ENCODE measurements at regions not wholly inside any gene's neighbourhood (a gene's known extent, or its start where the extent isn't known, plus 50 kb on each side); places are given as distances from the start of the nearest gene placed in this dataset.

- DNase-seq: no peak
- no peak for ATAC-seq
- H3K4me3 Mint-ChIP-seq: no peak overlapping the region
- no peaks in the 10 kb centered on the region for H3K36me3 Mint-ChIP-seq (ENCODE audit: low read depth)
- no peaks in the 10 kb centered on the region for H3K27me3 Mint-ChIP-seq
- no peaks in the 10 kb centered on the region for H3K9me3 ChIP-seq (ENCODE audit: control insufficient read depth, low read length, poor library complexity, severe bottlenecking)
- H3K27ac Mint-ChIP-seq: no peak overlapping the region
- H3K4me1 Mint-ChIP-seq: no peaks in the 10 kb centered on the region
Measured at GRCh38 chr3:117122609-117123008, 413.0 kb downstream of the TUSC7 start.

GRCh38 chr3:117126460-117126859, 416.9 kb downstream of the TUSC7 start:
- Mint-ChIP-seq H3K27me3 (no peaks in the 10 kb centered on the region), H3K36me3 (ENCODE audit: low read depth) (no peaks in the 10 kb centered on the region), H3K4me1 (no peaks in the 10 kb centered on the region), H3K27ac (no peak overlapping the region), H3K4me3 (no peak overlapping the region)
- H3K9me3 ChIP-seq (ENCODE audit: control insufficient read depth, low read length, poor library complexity, severe bottlenecking): no peaks in the 10 kb centered on the region
- ATAC-seq (no peak), DNase-seq (no peak)

GRCh38 chr3:117126946-117127546, 417.5 kb downstream of the TUSC7 start:
- Mint-ChIP-seq H3K4me1 (no peaks in the 10 kb centered on the region), H3K4me3 (no peak overlapping the region), H3K27ac (no peak overlapping the region), H3K36me3 (ENCODE audit: low read depth) (no peaks in the 10 kb centered on the region), H3K27me3 (no peaks in the 10 kb centered on the region)
- DNase-seq (no peak), ATAC-seq (no peak)
- no peaks in the 10 kb centered on the region for H3K9me3 ChIP-seq (ENCODE audit: control insufficient read depth, low read length, poor library complexity, severe bottlenecking)

- no peaks in the 10 kb centered on the region for H3K27me3 Mint-ChIP-seq
Measured at GRCh38 chr3:117128133-117128532, 418.6 kb downstream of the TUSC7 start.

GRCh38 chr3:117128872-117129271, 419.3 kb downstream of the TUSC7 start:
- no peak overlapping the region for H3K4me3 Mint-ChIP-seq
- no peaks in the 10 kb centered on the region for H3K36me3 Mint-ChIP-seq (ENCODE audit: low read depth)

More at GRCh38 chr3:117128133-117128532, 418.6 kb downstream of the TUSC7 start:
- H3K27ac Mint-ChIP-seq: no peak overlapping the region
- H3K4me1 Mint-ChIP-seq: no peaks in the 10 kb centered on the region
- ATAC-seq: no peak
- no peaks in the 10 kb centered on the region for H3K9me3 ChIP-seq (ENCODE audit: control insufficient read depth, low read length, poor library complexity, severe bottlenecking)
- H3K4me3 Mint-ChIP-seq: no peak overlapping the region
- DNase-seq: no peak
- H3K36me3 Mint-ChIP-seq (ENCODE audit: low read depth): no peaks in the 10 kb centered on the region

GRCh38 chr3:117129516-117129915, 419.9 kb downstream of the TUSC7 start:
- ATAC-seq (no peak), DNase-seq (no peak)
- H3K9me3 ChIP-seq (ENCODE audit: control insufficient read depth, low read length, poor library complexity, severe bottlenecking): no peaks in the 10 kb centered on the region
- no peaks in the 10 kb centered on the region for H3K27me3 Mint-ChIP-seq
- no peak overlapping the region for H3K27ac Mint-ChIP-seq
- no peak overlapping the region for H3K4me3 Mint-ChIP-seq
- no peaks in the 10 kb centered on the region for H3K36me3 Mint-ChIP-seq (ENCODE audit: low read depth)
- no peaks in the 10 kb centered on the region for H3K4me1 Mint-ChIP-seq

More at GRCh38 chr3:117128872-117129271, 419.3 kb downstream of the TUSC7 start:
- ATAC-seq (no peak), DNase-seq (no peak)
- H3K27me3 Mint-ChIP-seq: no peaks in the 10 kb centered on the region
- H3K27ac Mint-ChIP-seq: no peak overlapping the region
- no peaks in the 10 kb centered on the region for H3K9me3 ChIP-seq (ENCODE audit: control insufficient read depth, low read length, poor library complexity, severe bottlenecking)
- no peaks in the 10 kb centered on the region for H3K4me1 Mint-ChIP-seq

- no peaks in the 10 kb centered on the region for H3K9me3 ChIP-seq (ENCODE audit: control insufficient read depth, low read length, poor library complexity, severe bottlenecking)
- no peak overlapping the region for H3K27ac Mint-ChIP-seq
- DNase-seq (no peak), ATAC-seq (no peak)
- H3K4me1 Mint-ChIP-seq: no peaks in the 10 kb centered on the region
- no peaks in the 10 kb centered on the region for H3K27me3 Mint-ChIP-seq
- H3K36me3 Mint-ChIP-seq (ENCODE audit: low read depth): no peaks in the 10 kb centered on the region
- no peak overlapping the region for H3K4me3 Mint-ChIP-seq
Measured at GRCh38 chr3:117130222-117130621, 420.6 kb downstream of the TUSC7 start.

GRCh38 chr3:117131259-117131658, 421.7 kb downstream of the TUSC7 start:
- no peaks in the 10 kb centered on the region for H3K9me3 ChIP-seq (ENCODE audit: control insufficient read depth, low read length, poor library complexity, severe bottlenecking)
- H3K27ac Mint-ChIP-seq: no peak overlapping the region

GRCh38 chr3:117133066-117133465, 423.5 kb downstream of the TUSC7 start:
- no peaks in the 10 kb centered on the region for H3K4me1 Mint-ChIP-seq
- no peak overlapping the region for H3K27ac Mint-ChIP-seq
- H3K4me3 Mint-ChIP-seq: no peak overlapping the region
- H3K27me3 Mint-ChIP-seq: no peaks in the 10 kb centered on the region
- DNase-seq (no peak), ATAC-seq (no peak)
- no peaks in the 10 kb centered on the region for H3K36me3 Mint-ChIP-seq (ENCODE audit: low read depth)
- no peaks in the 10 kb centered on the region for H3K9me3 ChIP-seq (ENCODE audit: control insufficient read depth, low read length, poor library complexity, severe bottlenecking)

More at GRCh38 chr3:117131259-117131658, 421.7 kb downstream of the TUSC7 start:
- ATAC-seq (no peak), DNase-seq (no peak)
- Mint-ChIP-seq H3K36me3 (ENCODE audit: low read depth) (no peaks in the 10 kb centered on the region), H3K4me1 (no peaks in the 10 kb centered on the region), H3K27me3 (no peaks in the 10 kb centered on the region), H3K4me3 (no peak overlapping the region)

- H3K4me3 Mint-ChIP-seq: no peak overlapping the region
- no peak for DNase-seq
- no peak for ATAC-seq
- no peaks in the 10 kb centered on the region for H3K27me3 Mint-ChIP-seq
- no peaks in the 10 kb centered on the region for H3K4me1 Mint-ChIP-seq
- H3K27ac Mint-ChIP-seq: no peak overlapping the region
- no peaks in the 10 kb centered on the region for H3K9me3 ChIP-seq (ENCODE audit: control insufficient read depth, low read length, poor library complexity, severe bottlenecking)
- H3K36me3 Mint-ChIP-seq (ENCODE audit: low read depth): no peaks in the 10 kb centered on the region
Measured at GRCh38 chr3:117135207-117135606, 425.6 kb downstream of the TUSC7 start.

GRCh38 chr3:117136003-117136402, 426.4 kb downstream of the TUSC7 start:
- H3K9me3 ChIP-seq (ENCODE audit: control insufficient read depth, low read length, poor library complexity, severe bottlenecking): no peaks in the 10 kb centered on the region
- Mint-ChIP-seq H3K27me3 (no peaks in the 10 kb centered on the region), H3K36me3 (ENCODE audit: low read depth) (no peaks in the 10 kb centered on the region), H3K4me3 (no peak overlapping the region), H3K4me1 (no peaks in the 10 kb centered on the region), H3K27ac (no peak overlapping the region)
- no peak for DNase-seq
- ATAC-seq: no peak

- no peak overlapping the region for H3K4me3 Mint-ChIP-seq
- no peaks in the 10 kb centered on the region for H3K4me1 Mint-ChIP-seq
- no peak overlapping the region for H3K27ac Mint-ChIP-seq
- no peak for ATAC-seq
- DNase-seq: no peak
- H3K9me3 ChIP-seq (ENCODE audit: control insufficient read depth, low read length, poor library complexity, severe bottlenecking): no peaks in the 10 kb centered on the region
- no peaks in the 10 kb centered on the region for H3K36me3 Mint-ChIP-seq (ENCODE audit: low read depth)
- H3K27me3 Mint-ChIP-seq: no peaks in the 10 kb centered on the region
Measured at GRCh38 chr3:117137065-117137464, 427.5 kb downstream of the TUSC7 start.

- H3K9me3 ChIP-seq (ENCODE audit: control insufficient read depth, low read length, poor library complexity, severe bottlenecking): no peaks in the 10 kb centered on the region
- H3K36me3 Mint-ChIP-seq (ENCODE audit: low read depth): no peaks in the 10 kb centered on the region
- H3K4me3 Mint-ChIP-seq: no peak overlapping the region
- no peaks in the 10 kb centered on the region for H3K4me1 Mint-ChIP-seq
- no peaks in the 10 kb centered on the region for H3K27me3 Mint-ChIP-seq
- ATAC-seq (no peak), DNase-seq (no peak)
- no peak overlapping the region for H3K27ac Mint-ChIP-seq
Measured at GRCh38 chr3:117139681-117140080, 430.1 kb downstream of the TUSC7 start.

GRCh38 chr3:117141812-117142211, 432.2 kb downstream of the TUSC7 start:
- Mint-ChIP-seq H3K27ac (no peak overlapping the region), H3K27me3 (no peaks in the 10 kb centered on the region), H3K36me3 (ENCODE audit: low read depth) (no peaks in the 10 kb centered on the region), H3K4me1 (no peaks in the 10 kb centered on the region), H3K4me3 (no peak overlapping the region)
- no peaks in the 10 kb centered on the region for H3K9me3 ChIP-seq (ENCODE audit: control insufficient read depth, low read length, poor library complexity, severe bottlenecking)
- ATAC-seq (no peak), DNase-seq (no peak)
